ENCODE measurements at regions not wholly inside any gene's neighbourhood (a gene's known extent, or its start where the extent isn't known, plus 50 kb on each side); places are given as distances from the start of the nearest gene placed in this dataset.

DNA sequence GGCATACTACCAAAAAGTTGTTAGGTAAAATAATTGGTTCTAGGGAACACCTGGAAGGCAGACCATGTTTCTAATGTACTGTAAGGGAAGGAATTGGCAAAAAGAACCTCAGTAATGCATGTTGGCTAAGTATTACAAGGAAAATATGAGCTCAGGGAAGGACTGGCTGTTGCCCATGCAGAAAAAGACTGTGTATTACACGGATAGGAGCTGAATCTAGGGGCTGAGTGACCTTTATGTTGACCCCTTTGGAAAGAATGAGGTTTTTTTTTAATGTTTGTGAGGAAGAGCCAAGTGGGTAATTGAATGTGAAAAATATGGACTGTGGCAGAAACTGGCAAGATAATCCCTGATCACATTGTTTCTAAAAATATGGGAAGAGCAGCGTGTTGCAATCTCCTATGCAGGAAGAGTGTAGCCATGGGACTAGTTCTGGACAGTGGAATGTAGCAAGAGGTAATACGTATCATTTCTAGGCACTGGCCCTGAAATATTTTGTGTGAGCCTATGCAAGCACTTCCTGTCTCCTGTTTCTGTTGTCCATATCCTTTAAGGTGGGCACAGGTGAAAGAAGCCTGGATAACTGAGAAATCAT lies 95.1 kb upstream of the CNTNAP4 start:
- DNase-seq (ENCODE audit: low spot score) = no peak

DNA sequence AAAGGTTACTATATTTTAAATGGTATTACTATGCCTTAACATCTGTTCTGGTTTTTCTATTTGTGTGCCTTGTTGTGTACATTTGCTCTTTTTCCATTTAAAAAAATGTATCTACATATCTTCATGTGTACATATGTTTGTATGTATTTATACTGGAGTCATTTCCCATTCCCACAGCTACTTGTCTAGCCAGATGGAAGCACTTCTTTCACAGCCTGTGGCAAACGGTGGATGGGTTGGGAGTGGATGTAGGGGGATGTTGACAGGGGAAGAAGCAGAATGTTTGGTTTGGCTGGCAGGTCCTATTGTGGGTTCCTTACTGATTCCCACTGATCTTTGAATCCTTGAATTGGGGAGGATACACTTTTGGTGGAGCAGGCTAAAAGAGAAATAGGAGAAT lies 93.6 kb upstream of the CNTNAP4 start:
- DNase-seq (ENCODE audit: low spot score) = no peak

DNA sequence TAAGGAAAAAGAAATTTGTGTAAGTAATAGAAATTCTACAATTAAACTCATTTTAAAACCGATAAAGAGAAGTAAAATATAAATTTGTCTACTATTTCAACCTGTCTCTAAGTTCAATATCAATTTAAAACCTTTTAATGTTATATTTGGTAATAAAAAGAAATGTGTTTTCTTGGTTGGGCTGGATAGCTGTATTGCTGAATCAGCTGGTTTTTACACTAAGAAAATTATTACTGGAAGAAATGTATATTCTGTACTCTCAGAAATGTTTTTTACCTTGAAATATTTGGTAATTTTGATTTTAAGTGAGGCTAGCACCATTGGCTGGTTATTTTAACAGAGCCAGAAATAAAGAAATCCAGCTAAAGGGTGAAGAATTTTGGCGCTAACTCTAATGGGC lies 87.1 kb upstream of the CNTNAP4 start:
- no peak for DNase-seq (ENCODE audit: low spot score)

DNA sequence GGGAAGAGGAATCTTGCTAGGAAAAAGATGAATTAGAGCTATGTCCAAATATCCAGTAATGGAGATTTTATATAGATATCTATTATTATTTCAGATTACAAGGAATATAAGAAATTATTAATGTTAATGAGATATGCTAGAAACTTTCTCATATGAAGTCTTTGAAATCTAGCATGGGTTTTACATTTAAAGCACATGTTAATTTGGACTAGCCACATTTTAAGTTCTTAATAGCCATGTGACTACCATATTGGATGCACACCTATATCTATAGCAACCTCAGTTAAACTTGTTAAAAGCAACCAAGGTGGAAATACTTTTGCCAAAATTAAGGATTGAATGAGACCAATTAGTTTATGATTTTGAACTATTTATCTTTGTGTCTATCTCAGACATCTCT lies 86.7 kb upstream of the CNTNAP4 start:
- DNase-seq (ENCODE audit: low spot score) = no peak

DNA sequence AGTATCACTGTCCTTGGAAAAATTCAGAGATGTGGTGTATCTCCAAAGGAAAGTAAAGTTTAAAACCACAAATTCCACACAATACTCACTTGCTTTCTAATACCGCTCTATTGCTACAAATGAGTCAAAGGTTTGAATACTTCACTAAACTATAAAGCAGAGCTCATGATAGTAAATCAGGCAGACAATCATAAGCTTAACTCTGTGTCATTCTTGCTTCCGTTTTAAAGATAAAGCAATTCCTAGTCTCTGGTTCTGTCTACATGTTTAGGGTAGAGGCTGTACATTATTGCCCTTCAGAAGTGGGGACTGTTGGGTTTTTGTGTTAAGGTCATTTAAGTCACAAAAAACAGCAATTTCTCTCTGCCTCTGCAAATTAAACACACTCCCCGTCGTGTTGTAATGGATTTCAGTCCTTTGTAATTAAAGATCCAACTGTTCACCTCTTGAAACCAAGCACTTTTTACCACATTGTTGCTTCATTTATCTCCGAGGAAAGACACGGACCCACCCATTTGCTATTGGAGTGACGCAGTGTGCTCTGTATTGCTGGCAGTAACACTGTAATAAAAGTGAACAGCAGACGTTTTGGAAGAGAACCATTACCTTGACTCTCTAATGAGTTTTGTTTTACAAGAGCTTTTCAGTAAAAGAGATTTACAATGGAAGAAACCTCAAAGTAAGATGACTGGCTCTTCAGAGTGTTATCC lies 83.1 kb upstream of the CNTNAP4 start:
- no peak for DNase-seq (ENCODE audit: low spot score)

DNA sequence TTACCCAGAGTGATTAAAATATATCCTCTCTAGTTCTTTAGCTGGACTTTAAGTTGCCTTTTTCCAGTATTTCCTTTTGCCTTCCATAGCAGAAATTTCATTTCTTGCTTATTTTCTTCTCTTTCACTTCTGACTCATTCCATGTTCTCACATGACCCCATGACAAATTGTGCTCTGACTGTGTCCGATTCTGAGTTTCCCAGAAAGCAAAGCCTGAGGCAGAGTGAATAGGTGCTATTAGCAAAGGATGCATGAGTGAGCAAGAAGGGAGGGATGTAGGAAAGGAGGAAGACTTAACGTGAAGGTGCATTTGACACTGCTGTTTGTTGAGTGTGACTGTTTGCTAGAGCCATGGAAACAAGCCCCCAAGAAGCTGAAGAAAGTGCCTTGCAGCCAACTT lies 82.6 kb upstream of the CNTNAP4 start:
- no peak for DNase-seq (ENCODE audit: low spot score)

DNA sequence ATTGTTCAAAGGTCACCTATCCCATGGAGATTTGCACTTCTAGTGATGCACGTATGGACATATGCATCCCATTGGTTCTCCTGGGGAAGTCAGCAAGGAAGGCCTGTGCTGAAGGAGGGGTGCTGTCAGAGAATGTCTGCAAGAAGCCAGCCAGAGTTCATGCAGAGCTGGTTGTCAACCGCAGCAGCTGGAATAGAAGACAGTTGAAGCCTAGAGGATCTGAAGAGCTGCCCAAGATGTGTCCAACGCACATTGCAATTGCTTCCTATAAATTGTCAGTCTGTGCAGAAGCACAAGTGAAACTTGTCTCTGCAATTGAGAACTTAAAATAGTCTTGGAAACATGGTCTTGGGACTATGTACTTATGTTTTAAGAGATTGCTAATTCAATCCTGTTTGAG lies 82.1 kb upstream of the CNTNAP4 start:
- DNase-seq (ENCODE audit: low spot score) = no peak

DNA sequence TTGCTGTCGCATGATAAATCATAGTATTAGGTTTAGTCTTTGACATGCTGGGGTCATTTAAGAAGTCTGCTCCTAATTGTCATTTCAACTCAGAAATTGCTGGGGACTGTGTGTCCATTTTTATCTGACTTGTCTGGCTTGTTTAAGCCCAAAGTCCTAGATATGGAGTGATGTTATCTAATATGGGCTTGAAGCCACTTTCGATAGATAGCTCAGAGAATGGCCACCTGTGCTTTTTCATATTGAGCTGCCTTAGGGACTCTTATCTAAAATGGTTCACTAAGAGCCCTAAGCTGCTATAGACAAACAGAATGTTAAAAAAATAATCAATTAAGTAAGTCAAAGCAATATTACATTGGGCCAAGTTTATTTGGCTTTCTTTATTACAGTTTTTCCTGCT lies 81.6 kb upstream of the CNTNAP4 start:
- DNase-seq (ENCODE audit: low spot score) = no peak

DNA sequence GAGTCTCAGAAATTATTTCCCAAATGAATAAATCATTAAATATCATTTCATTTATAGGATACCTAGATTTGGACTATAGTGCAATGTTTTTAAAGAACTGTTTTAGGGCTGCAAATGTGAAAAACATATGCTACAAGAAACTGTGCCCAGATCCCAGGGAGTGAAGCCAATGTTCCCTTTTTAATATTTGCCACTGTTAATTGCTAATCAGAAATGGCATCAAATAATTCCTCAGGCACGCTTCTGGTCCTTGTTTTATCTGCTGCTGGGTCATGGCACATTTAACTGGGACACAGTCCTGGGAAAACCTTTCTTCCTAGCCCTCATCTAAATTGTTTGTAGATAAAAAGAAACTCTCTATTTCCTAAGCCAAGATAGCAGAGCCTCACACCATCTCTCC lies 79.3 kb upstream of the CNTNAP4 start:
- no peak for DNase-seq (ENCODE audit: low spot score)

DNA sequence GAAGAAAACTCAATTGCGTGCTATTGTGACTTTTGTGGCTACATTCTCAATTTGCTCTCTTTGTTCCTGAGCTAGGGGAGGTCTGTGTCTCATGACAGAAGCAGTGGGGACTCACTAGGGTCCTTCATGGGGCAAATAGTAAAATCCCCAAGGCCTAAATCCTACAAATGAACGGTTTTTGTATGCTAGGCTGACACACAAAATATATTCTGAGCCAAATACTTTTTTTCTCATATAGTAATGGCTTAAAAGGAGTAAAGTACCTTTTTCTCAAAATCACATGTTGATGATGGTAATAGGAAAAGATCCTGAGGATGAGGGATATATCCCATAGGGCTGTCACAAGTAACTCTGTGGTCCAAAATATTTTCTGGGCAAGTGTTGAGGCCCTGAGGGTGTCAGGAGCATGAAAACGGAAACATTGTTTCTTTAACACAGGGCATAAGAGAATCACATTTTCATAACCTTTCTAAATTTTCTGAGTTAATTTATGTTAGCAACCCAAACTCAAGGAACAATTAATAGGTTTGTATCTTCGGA lies 77.5 kb upstream of the CNTNAP4 start:
- no peak for DNase-seq (ENCODE audit: low spot score)

DNA sequence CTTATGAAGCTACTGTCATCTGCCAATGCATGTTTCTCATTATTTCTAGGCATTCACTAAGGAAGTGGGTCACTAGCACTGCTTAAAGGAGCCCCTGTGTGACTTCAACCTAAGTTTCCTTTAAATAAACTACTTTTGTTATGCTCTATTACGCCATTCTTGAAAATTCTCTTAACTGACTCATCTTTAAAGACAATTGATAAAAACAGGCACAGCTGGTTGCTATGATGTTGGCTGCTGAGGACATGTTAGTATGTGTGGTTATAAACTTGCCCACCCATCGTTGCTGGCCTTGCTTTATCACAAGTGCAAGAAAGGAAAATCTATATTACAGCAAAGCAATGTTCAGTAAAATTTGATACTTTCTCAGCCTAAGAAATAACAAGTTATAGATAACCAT lies 75.8 kb upstream of the CNTNAP4 start:
- DNase-seq (ENCODE audit: low spot score) = no peak

DNA sequence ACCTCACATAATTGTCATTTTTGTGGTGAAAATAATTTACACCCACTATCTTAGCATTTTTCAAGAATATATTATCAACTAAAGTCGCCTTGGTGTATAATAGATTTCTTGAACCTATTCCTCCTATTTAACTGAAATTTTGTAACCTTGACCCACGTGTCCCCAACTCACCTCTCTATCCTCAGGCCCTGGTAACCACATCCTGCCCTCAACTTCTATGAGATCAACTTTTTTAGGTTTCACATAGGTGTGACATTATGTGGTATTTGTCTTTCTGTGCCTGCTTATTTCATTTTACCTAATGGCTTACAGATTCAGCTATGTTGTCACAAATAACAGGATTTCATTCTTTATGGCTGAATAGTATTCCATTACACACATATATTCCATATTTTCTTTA lies 73.0 kb upstream of the CNTNAP4 start:
- no peak for DNase-seq (ENCODE audit: low spot score)

DNA sequence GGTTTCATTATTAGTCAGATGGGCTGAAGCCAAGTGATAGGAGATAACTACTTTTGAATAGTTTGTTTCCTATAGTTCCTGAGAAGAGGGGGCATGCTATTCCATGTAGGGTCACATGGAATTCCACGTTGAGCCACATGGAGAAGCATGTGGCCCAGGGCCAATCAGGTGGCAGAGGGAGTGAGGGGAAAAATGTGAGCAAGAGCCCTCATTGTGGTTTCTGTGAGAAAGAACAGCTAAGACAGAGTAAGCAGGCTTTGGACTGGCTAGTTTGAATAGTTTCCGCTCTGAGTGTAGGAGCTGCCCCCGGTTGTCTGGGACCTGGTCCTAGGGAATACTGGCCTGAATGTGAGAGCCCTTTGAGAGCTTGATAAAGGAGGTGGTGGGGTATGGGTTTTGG lies 69.9 kb upstream of the CNTNAP4 start:
- DNase-seq (ENCODE audit: low spot score) = peak; percentile 15

DNA sequence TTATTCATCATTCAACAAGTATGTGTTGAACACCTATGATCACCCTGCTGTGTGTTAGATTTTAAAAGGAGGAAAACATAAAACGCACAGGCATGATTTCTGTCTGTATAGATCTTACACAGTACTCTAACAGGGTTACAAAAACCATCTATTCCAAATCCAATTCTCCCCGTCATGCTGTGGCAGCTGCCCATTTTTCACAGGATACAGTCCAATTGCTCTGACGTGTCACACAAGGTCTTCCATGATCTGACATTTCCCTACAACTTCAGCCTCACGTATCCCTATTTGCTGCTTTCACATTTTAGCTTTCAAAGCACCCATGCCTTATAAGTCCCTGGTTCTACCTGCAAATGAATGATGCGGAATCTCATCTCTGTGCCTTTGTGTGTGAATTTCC lies 67.0 kb upstream of the CNTNAP4 start:
- DNase-seq (ENCODE audit: low spot score) = no peak

DNA sequence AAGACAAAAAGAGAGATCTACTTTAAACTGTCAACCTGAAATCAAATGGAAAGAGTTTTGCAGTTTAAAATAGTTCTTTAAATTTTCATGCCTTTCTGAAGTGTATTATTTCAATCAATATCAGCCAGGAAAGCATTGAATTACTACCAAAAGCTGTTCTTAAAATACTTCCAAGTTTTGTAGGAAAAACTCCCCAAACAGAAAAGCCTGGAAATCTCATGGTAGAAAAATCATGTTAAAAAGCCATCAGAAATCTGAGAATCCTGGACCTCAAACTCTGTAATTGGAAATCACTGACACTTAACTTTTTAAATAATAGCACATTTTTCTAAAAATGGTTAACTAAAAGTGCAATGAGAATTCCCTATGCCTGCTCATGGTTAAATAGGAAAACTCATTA lies 63.3 kb upstream of the CNTNAP4 start:
- no peak for DNase-seq (ENCODE audit: low spot score)

DNA sequence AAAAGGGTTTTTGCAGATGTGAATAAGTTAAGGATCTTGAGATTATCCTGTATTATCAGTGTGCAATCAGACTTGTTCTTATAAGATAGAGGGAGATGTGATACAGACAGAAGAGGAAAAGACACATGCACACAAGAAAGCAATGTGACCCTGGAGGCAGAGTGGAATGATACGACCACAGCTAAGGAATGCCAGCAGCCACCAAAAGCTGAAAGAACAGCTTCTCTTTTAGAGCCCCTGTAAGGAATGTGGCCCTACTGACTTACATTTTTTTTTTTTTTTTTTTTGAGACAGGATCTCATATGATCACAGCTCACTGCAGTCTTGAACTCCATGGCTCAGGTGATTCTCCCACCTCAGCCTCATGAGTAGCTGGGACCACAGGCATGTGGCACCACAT lies 62.3 kb upstream of the CNTNAP4 start:
- DNase-seq (ENCODE audit: low spot score) = no peak

DNA sequence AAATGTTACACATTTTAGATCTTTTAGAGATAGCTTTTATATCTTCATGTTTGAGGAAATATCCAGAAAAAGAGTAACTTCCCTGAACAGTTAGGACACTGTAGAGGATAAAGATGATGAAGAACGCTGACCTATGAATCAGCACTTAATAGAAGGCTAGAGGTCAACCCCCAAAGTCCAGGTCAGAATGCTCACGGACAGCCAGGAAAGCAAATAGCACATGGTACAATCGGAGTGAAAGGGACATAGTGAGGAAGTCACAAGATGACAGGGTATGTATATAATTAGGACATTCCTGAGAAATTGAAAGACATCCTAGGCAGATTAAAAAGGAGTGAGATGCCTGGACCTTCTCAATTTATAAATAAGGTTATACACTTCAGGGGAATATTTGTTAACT lies 55.1 kb upstream of the CNTNAP4 start:
- no peak for DNase-seq (ENCODE audit: low spot score)

DNA sequence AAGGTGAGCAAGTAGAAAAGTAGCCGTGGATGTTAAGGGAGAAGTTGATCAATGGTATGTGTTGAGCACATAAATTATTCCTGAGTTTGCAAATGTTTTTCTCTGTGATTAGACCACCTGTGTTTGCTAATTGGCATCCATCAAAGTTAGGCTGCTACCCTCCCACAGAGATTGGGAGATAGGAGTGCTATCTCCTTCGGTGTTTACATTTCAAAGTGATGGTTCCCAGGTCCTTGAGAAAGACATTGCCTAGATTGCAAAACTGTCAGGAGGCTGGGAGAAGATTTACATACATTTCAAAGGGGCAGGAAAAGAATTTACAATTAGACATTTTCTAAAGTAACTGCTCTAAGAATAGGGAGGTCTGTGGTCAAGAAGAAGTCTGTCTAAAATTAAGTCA lies 54.3 kb upstream of the CNTNAP4 start:
- no peak for DNase-seq (ENCODE audit: low spot score)

DNA sequence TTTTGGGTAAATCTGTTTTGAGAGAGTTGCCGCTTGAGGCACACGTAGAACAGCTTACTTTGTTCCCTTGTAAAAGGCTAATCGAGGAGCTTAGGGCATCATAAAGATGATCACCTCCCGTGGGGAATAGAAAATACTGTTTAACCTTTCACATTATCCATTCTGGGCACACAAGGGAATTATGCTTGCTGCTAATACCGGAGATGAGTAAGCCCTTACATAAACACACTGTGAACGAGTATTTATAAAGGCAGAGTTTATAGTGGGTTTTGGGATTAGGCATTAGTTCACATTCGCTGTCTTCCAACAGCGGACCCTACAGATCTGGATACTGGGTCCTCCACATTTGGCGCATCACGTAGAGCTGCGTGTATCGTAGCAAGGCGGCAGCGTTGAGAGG lies 51.2 kb upstream of the CNTNAP4 start:
- DNase-seq (ENCODE audit: low spot score) = no peak

DNA sequence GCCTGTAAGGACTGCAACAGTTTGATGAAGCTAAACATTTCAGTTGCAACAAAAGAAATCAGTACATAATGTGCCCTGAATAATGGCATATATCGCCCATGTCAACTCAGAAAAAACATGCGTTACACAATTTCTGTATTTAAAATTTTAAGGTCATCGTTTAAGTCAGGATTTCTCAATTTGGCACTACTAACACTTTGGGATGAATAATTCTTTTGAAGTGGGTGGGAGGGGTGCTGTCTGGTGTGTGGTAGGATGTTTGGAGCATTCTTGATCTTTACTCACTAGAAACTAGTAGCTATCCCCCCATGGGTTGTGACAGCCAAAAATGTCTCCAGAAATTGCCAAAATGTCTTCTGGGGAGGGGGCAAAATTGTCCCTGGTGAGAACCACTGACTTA lies 50.7 kb upstream of the CNTNAP4 start:
- DNase-seq (ENCODE audit: low spot score) = no peak
